Testis (tissue), 2 donors: ENCODE measurements at regions not wholly inside any gene's neighbourhood (a gene's known extent, or its start where the extent isn't known, plus 50 kb on each side); places are given as distances from the start of the nearest gene placed in this dataset.
"Not testable (repeated sequence)": the region's sequence is repeated elsewhere in the genome, so short reads cannot be mapped to it uniquely, and the experiment has no call there.

Source experiments
- DNase-seq: peaks from one replicate; pipeline ENCODE4 v3.0.0-alpha.2; 2019
- H3K27ac ChIP-seq, 2 donors: fragments of 200-600 bp; sonication (generic); one replicate each; pipeline ENCODE4 v1.5.1; 2019
- H3K27me3 ChIP-seq: fragments of 200-600 bp; sonication (generic); one replicate; pipeline ENCODE4 v1.5.1; 2019
- H3K36me3 ChIP-seq: fragments of 200-600 bp; sonication (generic); one replicate; pipeline ENCODE4 v1.5.1; 2017; ENCODE audit warnings: low read depth; ENCODE audit errors: missing control alignments
- H3K4me1 ChIP-seq: fragments of 200-600 bp; sonication (generic); one replicate; pipeline ENCODE4 v1.5.1; 2019
- H3K4me3 ChIP-seq, 2 donors: fragments of 200-600 bp; sonication (generic); one replicate each; pipeline ENCODE4 v1.5.1; 2017 to 2019
- H3K9me3 ChIP-seq: fragments of 200-600 bp; sonication (generic); one replicate; pipeline ENCODE4 v1.5.1; 2017
- POLR2A ChIP-seq: fragments of 450-650 bp; IDR thresholded peaks from one replicate; pipeline ENCODE4 v1.6.1; 2017; ENCODE audit warnings: antibody characterized with exemption, mild to moderate bottlenecking, moderate library complexity
- WGBS, 2 donors: methylation state at CpG; one replicate each; pipeline ENCODE4 v1.1.5; 2018; 5-methylcytosine and 5-hydroxymethylcytosine counted together
- intact Hi-C: fragments of 100-400 bp; cut with DNase I; formaldehyde crosslinking; loops from one replicate; pipeline ENCODE4 v1.15.1; 2023; ENCODE audit warnings: low total_unique reads
- TF ChIP-seq, protein P1 (sequence below), 3 experiments: fragments of 450-650 bp in 2 of 3; fragments of 200-600 bp in 1 of 3; sonication (generic) in 1 of 3; IDR thresholded peaks; one replicate each; pipeline ENCODE4 v1.5.1; 2016 to 2019; ENCODE audit warnings: antibody characterized with exemption in 3 of 3, mild to moderate bottlenecking in 2 of 3, moderate library complexity in 1 of 3

DNA sequence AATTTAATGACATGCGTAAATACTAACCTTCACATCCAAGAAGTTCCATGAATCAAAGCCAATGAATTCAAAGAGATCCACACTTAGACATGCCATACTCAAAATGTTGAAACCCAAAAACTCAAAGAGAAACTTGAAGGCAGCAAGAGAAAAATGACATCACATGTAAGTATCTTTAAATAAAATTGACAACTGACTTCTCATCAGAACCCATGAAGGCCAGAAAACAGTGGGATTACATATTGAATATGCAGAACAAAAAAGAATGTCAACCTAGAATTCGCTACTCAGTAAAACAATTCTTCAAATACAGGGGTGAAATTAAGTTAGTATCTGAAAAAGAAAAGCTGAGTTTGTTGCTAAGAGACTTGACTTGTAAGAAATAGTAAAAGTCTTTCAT is 953.9 kb upstream of the HS3ST1 start:
- intact Hi-C loops: no loop called here
- Histone ChIP-seq H3K4me1 (no peaks in the 10 kb centered on the region), H3K27me3 (no peaks in the 10 kb centered on the region), H3K36me3 (no peaks in the 10 kb centered on the region), H3K27ac (no peak overlapping the region), H3K9me3 (no peaks in the 10 kb centered on the region), H3K4me3 (no peak overlapping the region)
- 90 to 91% methylated on average over 2 of the region's 2 CpGs for WGBS, 2 donors
- TF ChIP-seq, protein P1, sequence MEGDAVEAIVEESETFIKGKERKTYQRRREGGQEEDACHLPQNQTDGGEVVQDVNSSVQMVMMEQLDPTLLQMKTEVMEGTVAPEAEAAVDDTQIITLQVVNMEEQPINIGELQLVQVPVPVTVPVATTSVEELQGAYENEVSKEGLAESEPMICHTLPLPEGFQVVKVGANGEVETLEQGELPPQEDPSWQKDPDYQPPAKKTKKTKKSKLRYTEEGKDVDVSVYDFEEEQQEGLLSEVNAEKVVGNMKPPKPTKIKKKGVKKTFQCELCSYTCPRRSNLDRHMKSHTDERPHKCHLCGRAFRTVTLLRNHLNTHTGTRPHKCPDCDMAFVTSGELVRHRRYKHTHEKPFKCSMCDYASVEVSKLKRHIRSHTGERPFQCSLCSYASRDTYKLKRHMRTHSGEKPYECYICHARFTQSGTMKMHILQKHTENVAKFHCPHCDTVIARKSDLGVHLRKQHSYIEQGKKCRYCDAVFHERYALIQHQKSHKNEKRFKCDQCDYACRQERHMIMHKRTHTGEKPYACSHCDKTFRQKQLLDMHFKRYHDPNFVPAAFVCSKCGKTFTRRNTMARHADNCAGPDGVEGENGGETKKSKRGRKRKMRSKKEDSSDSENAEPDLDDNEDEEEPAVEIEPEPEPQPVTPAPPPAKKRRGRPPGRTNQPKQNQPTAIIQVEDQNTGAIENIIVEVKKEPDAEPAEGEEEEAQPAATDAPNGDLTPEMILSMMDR (IDR thresholded peaks at IDR 0.05): no peak
- TF ChIP-seq POLR2A: no peak
- no peak for DNase-seq

DNA sequence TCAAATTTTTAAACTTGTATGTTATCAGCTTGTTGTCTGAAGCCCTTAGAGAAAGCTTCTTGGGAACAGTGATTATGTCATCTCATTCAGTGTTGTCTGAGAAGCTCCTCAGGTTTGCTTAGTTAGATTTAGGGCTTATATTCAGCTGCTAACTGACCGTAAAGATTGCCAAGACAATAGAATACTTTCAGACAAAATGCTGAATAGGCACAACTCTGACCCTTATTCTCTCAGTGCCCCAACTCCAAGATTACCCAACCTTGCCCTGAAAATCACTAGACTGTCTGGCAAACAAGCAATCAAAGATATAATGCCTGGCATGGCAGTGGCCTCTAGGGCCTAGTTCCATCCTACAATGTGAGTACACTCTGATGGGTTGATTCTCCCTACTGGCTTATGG is 950.5 kb upstream of the HS3ST1 start:
- no peak overlapping the region for H3K27ac ChIP-seq
- 83 to 86% methylated on average over 1 of the region's 1 CpG for WGBS, 2 donors
- DNase-seq: no peak
- no peak overlapping the region for H3K4me3 ChIP-seq
- intact Hi-C loops: no loop called here
- H3K36me3 ChIP-seq: no peaks in the 10 kb centered on the region
- H3K4me1 ChIP-seq: no peaks in the 10 kb centered on the region
- TF ChIP-seq POLR2A: no peak
- TF ChIP-seq, protein P1 (IDR thresholded peaks at IDR 0.05): no peak
- H3K27me3 ChIP-seq: no peaks in the 10 kb centered on the region
- no peaks in the 10 kb centered on the region for H3K9me3 ChIP-seq

DNA sequence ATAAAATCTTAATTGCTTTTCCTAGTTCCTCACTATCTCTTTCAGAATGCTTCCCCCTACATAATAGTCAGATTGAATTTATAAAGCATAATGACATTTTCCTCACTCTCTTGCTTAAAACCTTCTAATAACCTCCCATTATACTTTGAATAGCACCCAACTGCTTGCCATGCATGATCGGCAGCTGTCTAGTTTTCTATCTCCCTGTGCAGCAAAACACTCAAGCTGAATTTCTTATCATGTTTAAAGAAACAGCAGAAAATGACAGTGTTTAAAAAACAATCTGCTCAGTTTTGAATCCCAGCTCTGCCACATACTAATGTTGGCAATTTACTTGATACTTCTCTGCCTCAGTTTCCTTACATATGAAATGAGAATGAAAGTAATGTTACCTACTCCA is 947.1 kb upstream of the HS3ST1 start:
- Histone ChIP-seq H3K27ac (no peak overlapping the region), H3K9me3 (no peaks in the 10 kb centered on the region), H3K4me1 (no peaks in the 10 kb centered on the region), H3K4me3 (no peak overlapping the region), H3K27me3 (no peaks in the 10 kb centered on the region), H3K36me3 (no peaks in the 10 kb centered on the region)
- 69 to 75% methylated on average over 1 of the region's 1 CpG for WGBS, 2 donors
- no peak for DNase-seq
- no peak for TF ChIP-seq POLR2A
- TF ChIP-seq, protein P1 (IDR thresholded peaks at IDR 0.05): no peak
- intact Hi-C loops: no loop called here

DNA sequence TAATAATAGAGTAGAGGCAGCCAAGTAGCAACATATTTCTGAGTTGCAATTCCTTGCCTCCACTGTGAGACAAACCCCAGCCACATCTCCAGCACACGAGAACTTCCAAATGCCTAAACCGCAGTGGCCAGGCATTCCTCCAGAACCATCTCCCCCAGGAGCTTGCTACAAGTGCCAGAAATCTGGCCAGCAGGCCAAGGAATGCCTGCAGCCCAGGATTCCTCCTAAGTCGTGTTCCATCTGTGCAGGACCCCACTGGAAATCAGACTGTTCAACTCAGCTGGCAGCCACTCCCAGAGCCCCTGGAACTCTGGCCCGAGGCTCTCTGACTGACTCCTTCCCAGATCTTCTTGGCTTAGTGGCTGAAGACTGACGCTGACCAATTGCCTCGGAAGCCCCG is 937.2 kb upstream of the HS3ST1 start:
- H3K27me3 ChIP-seq, H3K4me3 ChIP-seq, H3K9me3 ChIP-seq, H3K36me3 ChIP-seq, DNase-seq, H3K4me1 ChIP-seq, H3K27ac ChIP-seq, intact Hi-C loops: not testable (repeated sequence)
- WGBS, 2 donors: 66 to 67% methylated on average over 6 to 7 of the region's 7 CpGs

DNA sequence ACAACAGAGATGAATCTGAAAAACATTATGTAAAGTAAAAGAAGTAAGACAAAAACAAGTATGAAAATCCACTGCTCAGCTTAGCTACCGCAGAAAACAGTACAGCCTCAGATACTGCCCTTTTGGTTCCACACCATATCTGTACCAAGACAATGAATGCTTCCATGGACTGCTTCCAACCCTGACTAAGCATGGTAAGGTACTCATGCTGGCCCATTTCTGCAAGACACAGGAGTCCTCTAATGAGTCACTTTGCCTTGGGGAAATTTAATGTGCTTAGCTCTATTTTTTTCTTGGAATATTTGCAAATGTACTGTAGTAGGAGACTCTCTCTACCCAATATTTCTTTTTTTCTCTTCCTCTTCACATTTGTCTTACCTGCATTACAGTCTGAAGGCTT is 931.7 kb upstream of the HS3ST1 start:
- Histone ChIP-seq H3K36me3 (no peaks in the 10 kb centered on the region), H3K9me3 (no peaks in the 10 kb centered on the region), H3K4me1 (no peaks in the 10 kb centered on the region), H3K27me3 (no peaks in the 10 kb centered on the region), H3K27ac (no peak overlapping the region), H3K4me3 (no peak overlapping the region)
- TF ChIP-seq, protein P1 (IDR thresholded peaks at IDR 0.05): no peak
- TF ChIP-seq POLR2A: no peak
- DNase-seq: no peak
- intact Hi-C loops: no loop called here
- WGBS, 2 donors: 85 to 100% methylated on average over 1 of the region's 1 CpG
